Upper lobe of left lung (tissue), 6 donors: ENCODE measurements at regions not wholly inside any gene's neighbourhood (a gene's known extent, or its start where the extent isn't known, plus 50 kb on each side); places are given as distances from the start of the nearest gene placed in this dataset.

Experiments used
- ATAC-seq, 2 donors: fragments of 200-7000 bp; cut with Tn5 transposase; one replicate each; pipeline ENCODE4 v1.9.1; 2022; ENCODE audit warnings: mild to moderate bottlenecking in 2 of 2, moderate library complexity in 2 of 2; ENCODE audit not compliant: low FRiP score in 2 of 2
- DNase-seq, 2 donors: peaks; one replicate each; pipeline ENCODE4 v3.0.0-alpha.2; 2019 to 2020
- H3K27ac ChIP-seq, 4 donors: fragments of 200-600 bp; sonication (generic); one replicate each; pipeline ENCODE4 v1.5.1; 2016 to 2019
- H3K27me3 ChIP-seq, 4 donors: fragments of 200-600 bp; sonication (generic); one replicate each; pipeline ENCODE4 v1.5.1; 2017 to 2019
- H3K36me3 ChIP-seq, 4 donors: fragments of 200-600 bp; sonication (generic); one replicate each; pipeline ENCODE4 v1.5.1; 2016 to 2019
- H3K4me1 ChIP-seq, 4 donors: fragments of 200-600 bp; sonication (generic); one replicate each; pipeline ENCODE4 v1.5.1; 2018 to 2019
- H3K4me3 ChIP-seq, 4 donors: fragments of 200-600 bp; sonication (generic); one replicate each; pipeline ENCODE4 v1.5.1; 2017 to 2019; ENCODE audit warnings: mild to moderate bottlenecking in 2 of 4, moderate library complexity in 1 of 4
- H3K9me3 ChIP-seq, 4 donors: fragments of 200-600 bp; sonication (generic); one replicate each; pipeline ENCODE4 v1.5.1; 2018 to 2019
- CTCF ChIP-seq, 6 experiments: fragments of 450-650 bp in 4 of 6; fragments of 200-600 bp in 2 of 6; sonication (generic) in 2 of 6; IDR thresholded peaks; one replicate each; pipeline ENCODE4 v1.5.1; 2016 to 2019; ENCODE audit warnings: antibody characterized with exemption in 6 of 6
- EP300 ChIP-seq, 4 donors: sonication (generic); formaldehyde crosslinking; IDR thresholded peaks; one replicate each; pipeline ENCODE4 v1.5.1; 2017; ENCODE audit warnings: antibody characterized with exemption in 4 of 4, control low read depth in 2 of 4
- POLR2A ChIP-seq, 4 donors: fragments of 450-650 bp; IDR thresholded peaks; one replicate each; pipeline ENCODE4 v1.5.1; 2016 to 2017; ENCODE audit warnings: antibody characterized with exemption in 4 of 4, mild to moderate bottlenecking in 2 of 4
- POLR2AphosphoS5 ChIP-seq, 2 donors: sonication (generic); formaldehyde crosslinking; IDR thresholded peaks; one replicate each; pipeline ENCODE4 v1.5.1; 2017; ENCODE audit warnings: antibody characterized with exemption in 2 of 2
- WGBS, 2 donors: methylation state at CpG; one replicate each; pipeline ENCODE4 v1.1.5; 2017 to 2018; 5-methylcytosine and 5-hydroxymethylcytosine counted together
- donor health status: DM: no; HTN: no; CAD: no; lungs with moderate emphysema.
- donor health status: DM: no; HTN: yes; CAD: no; lungs with severe emphysema.

DNA sequence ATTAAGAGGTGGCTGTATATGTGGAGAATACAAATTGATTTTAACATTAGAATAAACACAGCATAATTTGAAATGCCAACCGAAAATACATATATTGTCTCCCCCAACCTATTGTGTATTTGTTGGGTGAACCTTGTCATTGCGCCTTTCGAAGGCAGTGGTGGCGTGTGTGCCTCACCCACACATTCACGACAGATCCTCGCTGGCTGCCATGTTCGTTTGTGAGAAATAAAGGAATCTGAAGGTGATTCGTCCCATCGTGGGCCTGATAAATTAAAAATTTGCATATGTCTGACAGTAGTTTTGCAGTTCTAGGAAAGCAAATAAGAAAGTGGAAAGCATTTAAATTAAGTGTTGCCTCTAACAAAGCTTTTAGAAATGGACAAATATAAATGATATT is 222.8 kb upstream of the TOPAZ1 start:
- no peak overlapping the region for H3K27ac ChIP-seq
- TF ChIP-seq POLR2A (IDR thresholded peaks at IDR 0.05) (no peak), CTCF (IDR thresholded peaks at IDR 0.05) (no peak), POLR2AphosphoS5 (IDR thresholded peaks at IDR 0.05) (no peak), EP300 (IDR thresholded peaks at IDR 0.05) (no peak)
- no peaks in the 10 kb centered on the region for H3K36me3 ChIP-seq
- peaks cover 0 to 8% (median 4%) of the 10 kb centered on the region in 4 donors for H3K27me3 ChIP-seq
- peaks cover 5 to 7% (median 6%) of the 10 kb centered on the region in 4 donors for H3K4me1 ChIP-seq
- ATAC-seq (no peak), DNase-seq (no peak)
- H3K9me3 ChIP-seq: no peaks in the 10 kb centered on the region
- 91 to 94% methylated on average over 9 of the region's 9 CpGs for WGBS, 2 donors
- no peak overlapping the region for H3K4me3 ChIP-seq

- DNase-seq (no peak), ATAC-seq (no peak)
- TF ChIP-seq EP300 (IDR thresholded peaks at IDR 0.05): no peak
- TF ChIP-seq POLR2AphosphoS5 (IDR thresholded peaks at IDR 0.05): no peak
- TF ChIP-seq POLR2A (IDR thresholded peaks at IDR 0.05): no peak
- TF ChIP-seq CTCF (IDR thresholded peaks at IDR 0.05): no peak
- Histone ChIP-seq H3K27ac (no peak overlapping the region), H3K4me1 (peaks cover 5 to 7% (median 6%) of the 10 kb centered on the region in 4 donors), H3K9me3 (no peaks in the 10 kb centered on the region), H3K4me3 (no peak overlapping the region), H3K36me3 (no peaks in the 10 kb centered on the region), H3K27me3 (peaks cover 0 to 8% (median 4%) of the 10 kb centered on the region in 4 donors)
- 69 to 81% methylated on average over 7 of the region's 7 CpGs for WGBS, 2 donors
Observed at GRCh38 chr3:44019736-44020135, 221.9 kb upstream of the TOPAZ1 start.

DNA sequence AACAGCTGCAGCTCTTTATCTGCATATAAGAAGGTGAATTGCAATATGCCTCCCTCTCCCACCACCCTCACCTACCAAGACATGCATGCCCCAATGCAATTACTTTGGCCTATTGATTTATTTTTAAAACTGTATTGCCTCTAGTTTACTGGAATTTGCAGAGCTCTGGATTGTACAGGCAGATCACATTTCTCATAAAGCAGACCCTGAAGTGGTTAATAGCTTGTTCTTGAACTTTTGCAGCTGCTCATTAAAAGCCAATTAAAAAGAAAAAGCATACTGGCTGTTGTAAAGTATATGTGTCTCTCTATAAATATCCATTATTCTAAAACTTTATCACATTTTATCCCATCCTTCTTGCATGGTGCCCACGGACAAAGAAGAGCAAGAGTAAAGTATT is 221.5 kb upstream of the TOPAZ1 start:
- Histone ChIP-seq H3K27ac (no peak overlapping the region), H3K36me3 (no peaks in the 10 kb centered on the region), H3K9me3 (no peaks in the 10 kb centered on the region), H3K4me1 (peaks cover 5 to 7% (median 6%) of the 10 kb centered on the region in 4 donors), H3K27me3 (peaks cover 0 to 8% (median 4%) of the 10 kb centered on the region in 4 donors), H3K4me3 (no peak overlapping the region)
- DNase-seq (no peak), ATAC-seq (no peak)
- TF ChIP-seq POLR2A (IDR thresholded peaks at IDR 0.05) (no peak), POLR2AphosphoS5 (IDR thresholded peaks at IDR 0.05) (no peak), EP300 (IDR thresholded peaks at IDR 0.05) (no peak), CTCF (IDR thresholded peaks at IDR 0.05) (no peak)
- 73 to 76% methylated on average over 1 of the region's 1 CpG for WGBS, 2 donors

DNA sequence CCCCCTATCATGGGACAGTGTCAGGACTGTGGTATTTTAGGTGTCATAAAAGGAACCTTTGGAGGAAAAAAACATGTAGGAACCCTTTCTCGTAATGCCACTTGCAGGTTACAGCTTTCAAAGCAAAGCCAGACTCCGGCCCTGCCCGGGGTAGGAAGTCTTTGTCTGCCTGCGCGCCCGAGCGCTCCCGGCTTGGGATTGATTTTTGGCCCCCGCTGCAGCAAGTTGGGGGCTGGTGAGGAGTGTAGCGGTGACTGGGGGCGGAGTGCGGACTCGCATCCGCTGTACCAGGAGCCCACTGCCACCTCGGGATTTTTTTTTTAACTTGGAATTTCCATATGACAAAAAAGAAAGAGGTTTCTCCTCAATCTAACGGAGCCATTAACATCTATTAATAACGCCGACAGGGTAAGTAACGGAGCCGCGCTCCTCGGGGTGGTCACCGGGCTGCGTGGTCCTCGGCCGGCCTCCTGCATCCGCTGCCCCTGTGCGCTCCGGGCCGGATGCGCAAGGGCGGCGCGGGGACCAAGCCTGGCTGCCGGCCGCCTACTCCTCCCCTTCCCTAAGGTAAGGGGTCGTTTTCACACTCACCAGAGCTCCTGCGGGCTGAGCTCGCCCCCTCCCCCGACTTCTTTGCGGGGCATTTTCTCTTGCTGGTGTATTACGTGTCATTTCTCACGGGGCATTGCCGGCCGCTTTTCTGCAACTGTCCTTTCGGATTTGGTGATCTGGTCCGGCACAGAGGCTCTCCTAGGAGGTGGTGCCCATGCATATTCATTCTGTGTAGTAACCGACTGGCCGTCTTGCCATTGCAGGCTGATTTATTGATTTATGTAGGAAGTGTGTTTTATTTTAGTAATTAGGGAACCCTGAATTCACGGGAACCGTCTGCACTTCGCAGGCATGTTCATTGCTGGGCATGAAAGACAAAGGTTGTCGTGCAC is 219.8 kb upstream of the TOPAZ1 start:
- no peaks in the 10 kb centered on the region for H3K9me3 ChIP-seq
- H3K4me1 ChIP-seq: peaks cover 5 to 7% (median 6%) of the 10 kb centered on the region in 4 donors
- no peak for TF ChIP-seq POLR2AphosphoS5 (IDR thresholded peaks at IDR 0.05)
- no peak for TF ChIP-seq EP300 (IDR thresholded peaks at IDR 0.05)
- TF ChIP-seq POLR2A (IDR thresholded peaks at IDR 0.05): no peak
- TF ChIP-seq CTCF (IDR thresholded peaks at IDR 0.05): no peak
- peaks cover 0 to 8% (median 4%) of the 10 kb centered on the region in 4 donors for H3K27me3 ChIP-seq
- DNase-seq: peak in 1 of 2 donors; percentile 62
- no peak for ATAC-seq
- no peak overlapping the region for H3K4me3 ChIP-seq
- 21 to 34% methylated on average over 27 to 53 of the region's 53 CpGs for WGBS, 2 donors
- no peak overlapping the region for H3K27ac ChIP-seq
- no peaks in the 10 kb centered on the region for H3K36me3 ChIP-seq
